OCI-M1 (cell line): ENCODE measurements at regions not wholly inside any gene's neighbourhood (a gene's known extent, or its start where the extent isn't known, plus 50 kb on each side); places are given as distances from the start of the nearest gene placed in this dataset.

Experiments
- DNase-seq: peaks from one replicate; lab custom pipeline; 2025; lab: John Stamatoyannopoulos, UW

GRCh38 chr9:88926781-88927505 lies 64.3 kb upstream of the S1PR3 start:
- no peak for DNase-seq

DNA sequence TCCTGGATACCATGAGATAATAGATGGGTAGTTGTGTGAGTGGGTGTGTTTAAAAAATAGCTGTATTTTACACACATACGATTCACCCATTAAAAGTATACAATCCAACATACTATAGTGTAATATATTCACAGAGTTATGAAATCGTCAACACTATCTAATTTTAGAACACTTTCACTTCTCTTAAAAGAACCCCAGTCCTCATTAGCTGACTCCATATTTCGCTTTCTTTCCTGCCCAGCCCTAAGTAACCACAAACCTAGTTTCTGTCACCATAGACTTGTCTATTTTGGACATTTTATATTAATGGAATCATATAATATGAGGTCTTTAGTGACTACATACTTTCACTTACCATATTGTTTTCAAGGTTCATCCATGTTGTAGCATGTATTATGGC lies 63.8 kb upstream of the S1PR3 start:
- DNase-seq, result peak; percentile 18

- no peak for DNase-seq
Measured at GRCh38 chr9:88930716-88931115, 60.6 kb upstream of the S1PR3 start.

DNA sequence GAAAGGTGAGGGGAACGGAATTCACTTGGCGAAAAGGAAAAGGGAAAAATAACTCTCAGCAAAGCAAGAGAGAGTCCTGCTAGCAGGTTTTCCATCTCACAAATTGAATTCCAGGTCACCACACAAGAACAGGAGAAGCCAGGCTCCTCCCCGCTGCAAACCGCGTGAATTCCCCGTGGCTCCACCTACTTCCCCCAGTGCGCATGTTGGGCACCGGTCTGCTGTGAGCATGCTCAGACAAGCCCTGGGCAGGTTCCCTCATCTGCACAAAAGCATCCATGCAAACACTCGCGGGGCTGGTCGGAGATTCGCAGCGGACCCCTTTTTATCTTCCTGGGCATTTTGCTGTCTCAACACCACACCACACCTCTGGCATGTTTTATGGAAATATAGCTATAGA lies 58.5 kb upstream of the S1PR3 start:
- DNase-seq, result no peak

DNA sequence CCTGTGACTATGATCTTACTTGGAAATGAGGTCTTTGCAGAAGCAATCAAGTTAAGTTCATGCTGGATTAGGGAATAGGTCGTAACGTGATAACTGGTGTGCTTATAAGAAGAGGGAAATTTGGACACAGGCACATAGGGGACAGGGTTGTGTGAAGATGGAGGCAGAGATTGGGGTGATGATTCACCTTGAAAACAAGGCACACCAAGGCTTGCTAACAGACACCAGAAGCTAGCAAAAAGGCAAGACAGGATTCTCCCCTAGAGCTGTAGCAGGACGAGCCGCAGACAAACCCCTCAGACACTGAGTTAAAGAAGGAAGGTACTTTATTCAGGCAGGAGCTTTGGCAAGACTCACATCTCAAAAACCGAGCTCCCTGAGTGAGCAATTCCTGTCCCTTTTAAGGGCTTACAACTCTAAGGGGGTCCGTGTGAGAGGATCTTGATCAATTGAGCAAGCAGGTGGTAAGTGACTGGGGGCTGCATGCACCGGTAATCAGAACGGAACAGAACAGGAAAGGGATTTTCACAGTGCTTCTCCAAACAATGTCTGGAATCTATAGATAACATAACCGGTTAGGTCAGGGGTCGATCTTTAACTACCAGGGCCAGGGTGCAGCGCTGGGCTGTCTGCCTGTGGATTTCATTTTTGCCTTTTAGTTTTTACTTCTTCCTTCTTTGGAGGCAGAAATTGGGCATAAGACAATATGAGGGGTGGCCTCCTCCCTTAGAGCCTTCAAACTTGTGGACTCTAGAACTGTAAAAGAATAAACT lies 57.5 kb upstream of the S1PR3 start:
- DNase-seq, result peak; percentile 65

DNA sequence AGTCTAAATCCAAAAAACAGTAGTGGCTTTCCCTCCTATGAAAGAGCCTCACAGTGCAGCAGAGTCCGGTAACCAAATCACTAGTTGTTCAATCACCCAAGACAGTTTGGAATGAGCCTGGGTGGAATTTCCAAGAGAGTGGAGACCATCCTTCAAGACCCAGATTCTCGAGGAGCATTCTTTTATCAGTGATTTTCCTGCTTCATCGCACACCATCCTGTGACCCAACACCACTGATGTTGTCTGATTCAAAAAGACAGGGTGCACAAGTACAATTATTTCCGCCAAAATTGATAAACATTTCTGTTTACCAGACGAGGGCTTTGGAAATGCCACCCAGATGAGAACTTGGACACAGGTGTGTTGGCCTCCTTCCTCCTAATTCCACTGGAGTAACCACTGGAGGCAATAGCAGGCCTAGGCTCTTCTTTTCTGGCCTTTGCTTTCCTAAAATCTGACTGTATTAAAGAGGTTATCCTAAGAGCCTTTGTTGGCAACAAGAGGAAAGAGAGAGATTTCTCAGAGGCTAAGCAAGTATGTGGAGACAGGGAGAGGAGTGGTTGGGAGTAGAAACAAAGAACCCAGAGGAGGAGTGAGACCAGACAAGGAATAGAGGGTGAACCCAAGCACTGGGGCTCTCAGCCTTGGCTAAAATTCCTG lies 56.3 kb upstream of the S1PR3 start:
- DNase-seq, result no peak

DNA sequence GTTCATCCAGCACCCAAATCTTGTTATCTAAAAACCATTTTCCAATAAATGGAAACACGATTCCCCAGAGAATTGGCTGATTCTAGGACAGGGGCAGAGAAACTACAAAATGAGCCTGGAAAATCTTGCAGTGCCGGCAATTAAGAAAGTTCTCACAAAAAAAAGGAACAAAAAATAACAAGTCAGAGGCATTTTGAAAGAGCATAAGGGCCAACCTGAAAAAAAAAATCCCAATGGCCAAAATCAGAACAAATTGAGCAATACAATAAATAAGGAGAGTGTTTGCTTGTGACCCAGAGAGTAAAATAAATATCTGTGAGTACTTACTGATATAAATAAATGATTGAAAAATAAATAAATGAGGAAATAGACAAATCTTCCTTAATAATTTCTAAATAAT lies 55.1 kb upstream of the S1PR3 start:
- DNase-seq, result no peak

DNA sequence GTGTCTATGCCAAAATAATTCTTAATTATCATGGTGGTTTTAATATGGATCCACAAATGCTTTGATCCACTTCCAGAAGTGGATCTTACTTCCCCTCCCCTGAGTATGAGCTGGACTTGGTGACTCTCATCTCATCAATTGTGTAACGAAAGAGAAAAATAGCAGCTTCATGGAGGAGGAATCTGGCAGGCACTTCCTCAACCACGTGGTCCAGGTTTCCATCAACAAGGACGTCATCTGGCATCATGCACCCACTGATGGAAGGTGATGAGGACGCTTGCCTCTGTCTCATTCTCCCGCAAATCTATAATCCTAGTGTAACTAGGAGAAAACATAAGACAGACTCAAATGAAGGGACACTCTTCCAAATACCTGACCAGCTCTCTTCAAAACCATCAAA lies 54.6 kb upstream of the S1PR3 start:
- DNase-seq, result no peak

DNA sequence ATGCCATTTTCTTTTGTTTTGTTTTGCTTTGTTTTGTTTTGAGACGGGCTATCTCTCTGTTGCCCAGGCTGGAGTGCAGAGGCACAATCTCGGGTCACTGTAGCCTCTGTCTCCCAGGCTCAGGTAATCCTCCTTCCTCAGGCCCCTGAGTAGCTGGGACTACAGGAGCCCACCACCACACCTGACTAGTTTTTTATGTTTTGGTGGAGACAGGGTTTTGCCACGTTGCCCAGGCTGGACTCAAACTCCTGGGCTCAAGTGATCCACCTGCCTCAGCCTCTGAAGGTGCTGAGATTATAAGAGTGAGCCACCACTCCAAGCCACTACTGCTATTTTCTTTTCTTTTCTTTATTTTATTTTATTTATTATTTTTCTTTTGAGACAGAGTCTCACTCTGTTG lies 54.0 kb upstream of the S1PR3 start:
- no peak for DNase-seq

DNA sequence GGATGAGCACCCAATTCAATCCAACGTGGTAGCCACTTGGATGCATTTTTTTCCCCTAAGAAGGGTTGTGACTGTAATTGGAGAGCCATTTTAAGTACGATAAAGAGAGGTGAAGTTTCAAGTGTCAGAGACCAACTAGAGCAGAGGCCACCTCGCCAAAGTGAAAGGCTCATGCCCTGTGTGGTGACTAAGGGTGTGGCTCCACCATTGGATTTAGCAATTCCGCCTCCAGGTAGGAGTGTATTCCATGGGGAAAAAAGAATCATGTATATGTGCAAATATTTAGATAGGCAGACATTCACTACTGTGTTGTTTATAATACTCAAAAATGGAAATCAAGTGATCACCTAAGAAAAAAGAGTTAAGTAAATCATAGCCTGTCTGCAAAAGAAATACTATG lies 53.1 kb upstream of the S1PR3 start:
- DNase-seq, result no peak
